PFSK-1 (cell line): ENCODE measurements at regions not wholly inside any gene's neighbourhood (a gene's known extent, or its start where the extent isn't known, plus 50 kb on each side); places are given as distances from the start of the nearest gene placed in this dataset.

Experiments
- TAF1 ChIP-seq: IDR thresholded peaks from 2 replicates; pipeline ENCODE4 v1.6.1; 2012; ENCODE audit warnings: low read length, control low read depth, borderline replicate concordance; ENCODE audit not compliant: insufficient read depth
- TF ChIP-seq, protein P1 (sequence below), 2 experiments: IDR thresholded peaks; 2 replicates each; pipeline versions ENCODE4 v1.6.1 to v1.8.0; 2011 to 2012; ENCODE audit warnings: low read depth in 2 of 2, low read length in 2 of 2, control low read depth in 1 of 2, inconsistent platforms in 1 of 2, mild to moderate bottlenecking in 1 of 2, moderate library complexity in 1 of 2; ENCODE audit not compliant: insufficient read depth in 1 of 2

DNA sequence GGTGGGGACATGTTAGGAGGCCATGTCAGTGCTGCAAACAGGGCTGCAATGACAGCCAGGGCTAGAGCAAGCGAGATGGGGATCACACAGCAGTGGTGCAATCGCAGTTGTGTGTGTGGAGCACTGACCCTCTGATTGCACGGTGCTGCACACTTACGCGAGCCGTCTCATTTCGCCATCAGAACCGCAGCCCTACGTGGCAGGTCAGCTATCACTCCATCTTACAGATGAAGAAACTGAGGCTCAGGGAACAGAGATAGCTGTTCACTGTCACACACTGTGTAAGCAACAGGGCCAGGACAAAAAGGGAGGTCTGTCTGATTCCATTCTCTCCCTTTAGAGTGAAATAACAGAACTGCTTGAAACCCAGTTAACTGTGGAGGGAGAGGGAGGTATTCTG is 104.8 kb upstream of the SLC45A1 start:
- TF ChIP-seq TAF1, result no peak
- TF ChIP-seq, protein P1, sequence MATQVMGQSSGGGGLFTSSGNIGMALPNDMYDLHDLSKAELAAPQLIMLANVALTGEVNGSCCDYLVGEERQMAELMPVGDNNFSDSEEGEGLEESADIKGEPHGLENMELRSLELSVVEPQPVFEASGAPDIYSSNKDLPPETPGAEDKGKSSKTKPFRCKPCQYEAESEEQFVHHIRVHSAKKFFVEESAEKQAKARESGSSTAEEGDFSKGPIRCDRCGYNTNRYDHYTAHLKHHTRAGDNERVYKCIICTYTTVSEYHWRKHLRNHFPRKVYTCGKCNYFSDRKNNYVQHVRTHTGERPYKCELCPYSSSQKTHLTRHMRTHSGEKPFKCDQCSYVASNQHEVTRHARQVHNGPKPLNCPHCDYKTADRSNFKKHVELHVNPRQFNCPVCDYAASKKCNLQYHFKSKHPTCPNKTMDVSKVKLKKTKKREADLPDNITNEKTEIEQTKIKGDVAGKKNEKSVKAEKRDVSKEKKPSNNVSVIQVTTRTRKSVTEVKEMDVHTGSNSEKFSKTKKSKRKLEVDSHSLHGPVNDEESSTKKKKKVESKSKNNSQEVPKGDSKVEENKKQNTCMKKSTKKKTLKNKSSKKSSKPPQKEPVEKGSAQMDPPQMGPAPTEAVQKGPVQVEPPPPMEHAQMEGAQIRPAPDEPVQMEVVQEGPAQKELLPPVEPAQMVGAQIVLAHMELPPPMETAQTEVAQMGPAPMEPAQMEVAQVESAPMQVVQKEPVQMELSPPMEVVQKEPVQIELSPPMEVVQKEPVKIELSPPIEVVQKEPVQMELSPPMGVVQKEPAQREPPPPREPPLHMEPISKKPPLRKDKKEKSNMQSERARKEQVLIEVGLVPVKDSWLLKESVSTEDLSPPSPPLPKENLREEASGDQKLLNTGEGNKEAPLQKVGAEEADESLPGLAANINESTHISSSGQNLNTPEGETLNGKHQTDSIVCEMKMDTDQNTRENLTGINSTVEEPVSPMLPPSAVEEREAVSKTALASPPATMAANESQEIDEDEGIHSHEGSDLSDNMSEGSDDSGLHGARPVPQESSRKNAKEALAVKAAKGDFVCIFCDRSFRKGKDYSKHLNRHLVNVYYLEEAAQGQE (IDR thresholded peaks at IDR 0.05; ENCODE audit: insufficient read depth in 1 of 2, low read depth in 2 of 2, low read length in 2 of 2), result no peak
